ENCODE measurements at regions not wholly inside any gene's neighbourhood (a gene's known extent, or its start where the extent isn't known, plus 50 kb on each side); places are given as distances from the start of the nearest gene placed in this dataset.
A peak's percentile ranks its signal among the peaks of the same experiment; 100 is the strongest.

- DNase-seq (ENCODE audit: low read depth in 4 of 4, low spot score in 3 of 4) = no peak
These were observed 129.6 kb downstream of the SNAPC1 start for GRCh38 chr14:61891810-61892209.

- DNase-seq (ENCODE audit: low read depth in 4 of 4, low spot score in 3 of 4) = no peak
These were observed 131.2 kb downstream of the SNAPC1 start for GRCh38 chr14:61893371-61893940.

- DNase-seq (ENCODE audit: low read depth in 4 of 4, low spot score in 3 of 4) = peak; percentile 23 to 52 (median 36)
These were observed 132.3 kb downstream of the SNAPC1 start for GRCh38 chr14:61894452-61895077.

- DNase-seq (ENCODE audit: low read depth in 4 of 4, low spot score in 3 of 4) = no peak
These were observed 135.1 kb downstream of the SNAPC1 start for GRCh38 chr14:61897300-61897699.

- DNase-seq (ENCODE audit: low read depth in 4 of 4, low spot score in 3 of 4) = no peak
These were observed 136.3 kb downstream of the SNAPC1 start for GRCh38 chr14:61898568-61898967.

- DNase-seq (ENCODE audit: low read depth in 4 of 4, low spot score in 3 of 4) = no peak
These were observed 137.3 kb downstream of the SNAPC1 start for GRCh38 chr14:61899497-61899896.

GRCh38 chr14:61904946-61905345, 142.7 kb downstream of the SNAPC1 start:
- DNase-seq (ENCODE audit: low read depth in 4 of 4, low spot score in 3 of 4) = no peak

- DNase-seq (ENCODE audit: low read depth in 4 of 4, low spot score in 3 of 4) = no peak
These were observed 149.4 kb downstream of the SNAPC1 start for GRCh38 chr14:61911574-61911973.

- DNase-seq (ENCODE audit: low read depth in 4 of 4, low spot score in 3 of 4) = no peak
These were observed 156.8 kb downstream of the SNAPC1 start for GRCh38 chr14:61918998-61919397.

GRCh38 chr14:61923348-61923747, 161.1 kb downstream of the SNAPC1 start:
- DNase-seq (ENCODE audit: low read depth in 4 of 4, low spot score in 3 of 4) = no peak

GRCh38 chr14:61925043-61925442, 162.8 kb downstream of the SNAPC1 start:
- DNase-seq (ENCODE audit: low read depth in 4 of 4, low spot score in 3 of 4) = no peak

GRCh38 chr14:61925732-61926435, 163.7 kb downstream of the SNAPC1 start:
- DNase-seq (ENCODE audit: low read depth in 4 of 4, low spot score in 3 of 4) = no peak

- DNase-seq (ENCODE audit: low read depth in 4 of 4, low spot score in 3 of 4) = no peak
These were observed 164.8 kb downstream of the SNAPC1 start for GRCh38 chr14:61927060-61927459.

- DNase-seq (ENCODE audit: low read depth in 4 of 4, low spot score in 3 of 4) = no peak
These were observed 165.3 kb downstream of the SNAPC1 start for GRCh38 chr14:61927520-61927919.

- no peak for DNase-seq (ENCODE audit: low read depth in 4 of 4, low spot score in 3 of 4)
These were observed 166.1 kb downstream of the SNAPC1 start for GRCh38 chr14:61928300-61928699.

GRCh38 chr14:61928701-61929100, 166.5 kb downstream of the SNAPC1 start:
- no peak for DNase-seq (ENCODE audit: low read depth in 4 of 4, low spot score in 3 of 4)

GRCh38 chr14:61929651-61930050, 167.4 kb downstream of the SNAPC1 start:
- no peak for DNase-seq (ENCODE audit: low read depth in 4 of 4, low spot score in 3 of 4)

- DNase-seq (ENCODE audit: low read depth in 4 of 4, low spot score in 3 of 4) = no peak
These were observed 168.1 kb downstream of the SNAPC1 start for GRCh38 chr14:61930101-61930857.

GRCh38 chr14:61932974-61933373, 170.8 kb downstream of the SNAPC1 start:
- DNase-seq (ENCODE audit: low read depth in 4 of 4, low spot score in 3 of 4) = no peak

GRCh38 chr14:61934385-61934784, 172.2 kb downstream of the SNAPC1 start:
- DNase-seq (ENCODE audit: low read depth in 4 of 4, low spot score in 3 of 4) = no peak

- no peak for DNase-seq (ENCODE audit: low read depth in 4 of 4, low spot score in 3 of 4)
These were observed 177.6 kb downstream of the SNAPC1 start for GRCh38 chr14:61939776-61940175.
